ENCODE measurements at regions not wholly inside any gene's neighbourhood (a gene's known extent, or its start where the extent isn't known, plus 50 kb on each side); places are given as distances from the start of the nearest gene placed in this dataset.

GRCh38 chr5:6900247-6901227, 187.3 kb downstream of the TENT4A start:
- no peak overlapping the region for H3K27ac ChIP-seq
- WGBS = 43% methylated on average over 17 of the region's 17 CpGs
- DNase-seq (ENCODE audit: low spot score) = no peak
- H3K4me1 ChIP-seq (replicated peaks) = no peaks in the 10 kb centered on the region
- H3K27me3 ChIP-seq (replicated peaks; ENCODE audit: insufficient read depth) = no peaks in the 10 kb centered on the region
- no peaks in the 10 kb centered on the region for H3K36me3 ChIP-seq
- TF ChIP-seq, protein P1, sequence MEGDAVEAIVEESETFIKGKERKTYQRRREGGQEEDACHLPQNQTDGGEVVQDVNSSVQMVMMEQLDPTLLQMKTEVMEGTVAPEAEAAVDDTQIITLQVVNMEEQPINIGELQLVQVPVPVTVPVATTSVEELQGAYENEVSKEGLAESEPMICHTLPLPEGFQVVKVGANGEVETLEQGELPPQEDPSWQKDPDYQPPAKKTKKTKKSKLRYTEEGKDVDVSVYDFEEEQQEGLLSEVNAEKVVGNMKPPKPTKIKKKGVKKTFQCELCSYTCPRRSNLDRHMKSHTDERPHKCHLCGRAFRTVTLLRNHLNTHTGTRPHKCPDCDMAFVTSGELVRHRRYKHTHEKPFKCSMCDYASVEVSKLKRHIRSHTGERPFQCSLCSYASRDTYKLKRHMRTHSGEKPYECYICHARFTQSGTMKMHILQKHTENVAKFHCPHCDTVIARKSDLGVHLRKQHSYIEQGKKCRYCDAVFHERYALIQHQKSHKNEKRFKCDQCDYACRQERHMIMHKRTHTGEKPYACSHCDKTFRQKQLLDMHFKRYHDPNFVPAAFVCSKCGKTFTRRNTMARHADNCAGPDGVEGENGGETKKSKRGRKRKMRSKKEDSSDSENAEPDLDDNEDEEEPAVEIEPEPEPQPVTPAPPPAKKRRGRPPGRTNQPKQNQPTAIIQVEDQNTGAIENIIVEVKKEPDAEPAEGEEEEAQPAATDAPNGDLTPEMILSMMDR (IDR thresholded peaks at IDR 0.05) = no peak
- TF ChIP-seq POLR2A (IDR thresholded peaks at IDR 0.05) = no peak
- no peak for TF ChIP-seq POLR2AphosphoS5 (IDR thresholded peaks at IDR 0.05)
- intact Hi-C loops (cut with DNase I) = no loop called here
- H3K9me3 ChIP-seq = no peaks in the 10 kb centered on the region
- no peak overlapping the region for H3K4me3 ChIP-seq

DNA sequence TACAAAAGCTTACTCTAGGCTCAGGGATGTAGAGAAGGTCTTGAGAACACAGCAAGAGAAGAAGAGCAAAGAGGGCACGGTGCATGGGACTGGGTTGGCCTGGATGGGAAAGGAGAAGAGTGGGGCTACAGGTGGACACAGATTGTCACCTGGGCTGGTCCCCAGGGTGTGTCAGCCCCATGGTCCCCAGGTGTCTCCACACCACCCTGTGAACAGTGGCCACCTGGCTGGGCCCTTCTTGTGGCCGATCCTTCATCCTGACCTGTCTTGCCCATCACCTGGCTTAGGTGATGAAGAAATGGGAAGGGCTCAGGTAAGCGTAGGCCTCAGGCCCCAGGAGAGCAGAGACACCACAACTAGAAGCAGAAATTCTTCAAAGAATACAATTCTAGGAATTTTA, 188.9 kb downstream of the TENT4A start:
- intact Hi-C loops (cut with DNase I) = no loop called here
- Histone ChIP-seq H3K36me3 (no peaks in the 10 kb centered on the region), H3K27me3 (replicated peaks; ENCODE audit: insufficient read depth) (peaks cover 4% of the 10 kb centered on the region), H3K9me3 (no peaks in the 10 kb centered on the region), H3K4me1 (replicated peaks) (no peaks in the 10 kb centered on the region), H3K27ac (no peak overlapping the region), H3K4me3 (no peak overlapping the region)
- TF ChIP-seq POLR2AphosphoS5 (IDR thresholded peaks at IDR 0.05) (no peak), POLR2A (IDR thresholded peaks at IDR 0.05) (no peak)
- TF ChIP-seq, protein P1 (IDR thresholded peaks at IDR 0.05) = no peak
- DNase-seq (ENCODE audit: low spot score) = no peak
- WGBS = 88% methylated on average over 3 of the region's 3 CpGs

GRCh38 chr5:6902597-6902996, 189.4 kb downstream of the TENT4A start:
- intact Hi-C loops (cut with DNase I) = no loop called here
- Histone ChIP-seq H3K4me1 (replicated peaks) (no peaks in the 10 kb centered on the region), H3K27ac (no peak overlapping the region), H3K4me3 (no peak overlapping the region), H3K9me3 (no peaks in the 10 kb centered on the region), H3K27me3 (replicated peaks; ENCODE audit: insufficient read depth) (peaks cover 4% of the 10 kb centered on the region), H3K36me3 (no peaks in the 10 kb centered on the region)
- DNase-seq (ENCODE audit: low spot score) = no peak
- WGBS = 63% methylated on average over 5 of the region's 5 CpGs
- TF ChIP-seq POLR2AphosphoS5 (IDR thresholded peaks at IDR 0.05) = no peak
- no peak for TF ChIP-seq POLR2A (IDR thresholded peaks at IDR 0.05)

GRCh38 chr5:6903934-6904333, 190.7 kb downstream of the TENT4A start:
- 64% methylated on average over 3 of the region's 3 CpGs for WGBS
- H3K27me3 ChIP-seq (replicated peaks; ENCODE audit: insufficient read depth) = peaks cover 4% of the 10 kb centered on the region
- intact Hi-C loops (cut with DNase I) = no loop called here
- no peaks in the 10 kb centered on the region for H3K9me3 ChIP-seq
- H3K4me1 ChIP-seq (replicated peaks) = no peaks in the 10 kb centered on the region
- no peak for DNase-seq (ENCODE audit: low spot score)
- TF ChIP-seq POLR2AphosphoS5 (IDR thresholded peaks at IDR 0.05) (no peak), POLR2A (IDR thresholded peaks at IDR 0.05) (no peak)
- TF ChIP-seq, protein P1 (IDR thresholded peaks at IDR 0.05) = no peak
- H3K27ac ChIP-seq = no peak overlapping the region
- no peak overlapping the region for H3K4me3 ChIP-seq
- no peaks in the 10 kb centered on the region for H3K36me3 ChIP-seq

DNA sequence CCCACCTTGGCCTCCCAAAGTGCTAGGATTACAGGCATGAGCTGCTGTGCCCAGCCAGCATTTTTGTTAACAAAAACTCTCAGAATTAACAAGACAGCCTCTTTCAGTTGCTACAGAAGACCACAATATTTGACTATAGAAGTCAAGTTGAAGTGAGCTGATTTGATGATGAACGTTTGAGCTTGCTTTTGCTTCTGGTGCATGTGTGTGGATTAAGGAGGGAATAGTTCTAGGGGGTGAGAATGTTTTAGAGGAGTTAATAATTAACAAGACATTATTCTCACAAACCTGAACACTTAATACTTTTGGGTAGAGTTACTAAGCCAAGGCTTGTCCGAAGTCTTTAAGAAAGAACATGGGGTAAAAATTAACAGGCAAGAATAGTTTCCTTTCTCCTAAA, 191.6 kb downstream of the TENT4A start:
- TF ChIP-seq POLR2A (IDR thresholded peaks at IDR 0.05) (no peak), POLR2AphosphoS5 (IDR thresholded peaks at IDR 0.05) (no peak)
- TF ChIP-seq, protein P1 (IDR thresholded peaks at IDR 0.05) = no peak
- H3K36me3 ChIP-seq = no peaks in the 10 kb centered on the region
- H3K4me3 ChIP-seq = no peak overlapping the region
- 24% methylated on average over 2 of the region's 2 CpGs for WGBS
- H3K9me3 ChIP-seq = no peaks in the 10 kb centered on the region
- H3K4me1 ChIP-seq (replicated peaks) = no peaks in the 10 kb centered on the region
- H3K27me3 ChIP-seq (replicated peaks; ENCODE audit: insufficient read depth) = peaks cover 4% of the 10 kb centered on the region
- intact Hi-C loops (cut with DNase I) = no loop called here
- no peak overlapping the region for H3K27ac ChIP-seq
- no peak for DNase-seq (ENCODE audit: low spot score)

Measured in prostate gland (tissue), 2 donors.